ENCODE measurements at regions not wholly inside any gene's neighbourhood (a gene's known extent, or its start where the extent isn't known, plus 50 kb on each side); places are given as distances from the start of the nearest gene placed in this dataset.
"Not testable (repeated sequence)": the region's sequence is repeated elsewhere in the genome, so short reads cannot be mapped to it uniquely, and the experiment has no call there.

DNA sequence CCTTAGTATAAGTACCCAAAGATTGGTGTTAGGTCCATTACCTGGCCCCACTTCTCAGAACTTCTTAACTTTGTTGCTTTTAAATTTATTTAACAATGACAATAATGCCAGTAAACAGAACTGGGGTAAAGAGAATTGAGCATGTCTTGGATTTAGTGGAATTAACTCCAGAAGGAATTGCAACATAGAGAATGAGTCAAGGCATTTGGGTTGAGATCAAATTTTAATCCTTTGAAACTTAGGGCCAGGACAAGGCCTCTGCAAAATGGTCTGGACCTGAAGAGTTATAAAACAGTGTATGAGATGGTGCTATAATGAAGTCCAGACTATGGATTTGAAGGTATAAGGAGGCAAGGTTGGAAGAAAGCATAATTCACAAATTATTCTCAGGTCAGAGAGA, 1030.4 kb downstream of the SLITRK5 start:
- no peak overlapping the region for H3K27ac ChIP-seq (ENCODE audit: low read depth, low read length)
- DNase-seq (ENCODE audit: low read depth in 4 of 6, low spot score in 6 of 6) = no peak
- no peaks in the 10 kb centered on the region for H3K4me1 ChIP-seq (ENCODE audit: control insufficient read depth, insufficient read depth, low read length)
- H3K27me3 ChIP-seq (ENCODE audit: control insufficient read depth, insufficient read depth, low read length) = no peaks in the 10 kb centered on the region
- H3K4me3 ChIP-seq (ENCODE audit: low read depth, low read length) = no peak overlapping the region
- H3K36me3 ChIP-seq (ENCODE audit: control insufficient read depth, insufficient read depth, low read length) = no peaks in the 10 kb centered on the region
- peaks cover 2% of the 10 kb centered on the region for H3K9me3 ChIP-seq (ENCODE audit: control insufficient read depth, insufficient read depth, low read length)

GRCh38 chr13:88704600-88705275, 1033.6 kb downstream of the SLITRK5 start:
- H3K36me3 ChIP-seq (ENCODE audit: control insufficient read depth, insufficient read depth, low read length) = no peaks in the 10 kb centered on the region
- no peaks in the 10 kb centered on the region for H3K27me3 ChIP-seq (ENCODE audit: control insufficient read depth, insufficient read depth, low read length)
- H3K9me3 ChIP-seq (ENCODE audit: control insufficient read depth, insufficient read depth, low read length) = no peaks in the 10 kb centered on the region
- H3K27ac ChIP-seq (ENCODE audit: low read depth, low read length) = no peak overlapping the region
- no peak overlapping the region for H3K4me3 ChIP-seq (ENCODE audit: low read depth, low read length)
- DNase-seq (ENCODE audit: low read depth in 4 of 6, low spot score in 6 of 6) = peak in 1 of 6 donors; percentile 13
- 76% methylated on average over 3 of the region's 7 CpGs for WGBS (ENCODE audit: insufficient coverage)
- no peaks in the 10 kb centered on the region for H3K4me1 ChIP-seq (ENCODE audit: control insufficient read depth, insufficient read depth, low read length)

GRCh38 chr13:88707646-88708045, 1036.5 kb downstream of the SLITRK5 start:
- DNase-seq (ENCODE audit: low read depth in 4 of 6, low spot score in 6 of 6) = no peak
- H3K36me3 ChIP-seq (ENCODE audit: control insufficient read depth, insufficient read depth, low read length) = no peaks in the 10 kb centered on the region
- H3K27me3 ChIP-seq (ENCODE audit: control insufficient read depth, insufficient read depth, low read length) = no peaks in the 10 kb centered on the region
- no peaks in the 10 kb centered on the region for H3K4me1 ChIP-seq (ENCODE audit: control insufficient read depth, insufficient read depth, low read length)
- no peaks in the 10 kb centered on the region for H3K9me3 ChIP-seq (ENCODE audit: control insufficient read depth, insufficient read depth, low read length)
- no peak overlapping the region for H3K27ac ChIP-seq (ENCODE audit: low read depth, low read length)
- no peak overlapping the region for H3K4me3 ChIP-seq (ENCODE audit: low read depth, low read length)

DNA sequence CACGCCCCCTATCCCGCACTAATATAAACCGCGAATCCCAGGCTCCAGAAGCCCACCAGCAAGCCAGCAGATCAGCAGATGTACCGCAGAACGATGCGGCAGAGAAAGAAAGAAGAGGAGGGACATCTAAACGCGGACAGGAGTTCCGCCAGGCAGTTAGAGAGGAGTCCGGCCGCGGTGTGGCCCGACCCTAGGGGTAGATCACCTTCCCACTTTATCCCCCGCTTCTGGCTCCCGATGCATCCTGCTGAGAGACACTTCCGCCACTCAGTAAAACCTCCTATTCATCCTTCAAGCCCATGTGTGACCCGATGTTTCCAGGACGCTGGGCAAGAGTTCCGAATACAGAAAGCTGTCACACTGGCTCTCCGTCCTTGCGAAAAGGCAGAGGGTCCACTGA, 1046.8 kb downstream of the SLITRK5 start:
- Histone ChIP-seq H3K27me3 (ENCODE audit: control insufficient read depth, insufficient read depth, low read length) (no peaks in the 10 kb centered on the region), H3K4me3 (ENCODE audit: low read depth, low read length) (no peak overlapping the region), H3K36me3 (ENCODE audit: control insufficient read depth, insufficient read depth, low read length) (no peaks in the 10 kb centered on the region), H3K4me1 (ENCODE audit: control insufficient read depth, insufficient read depth, low read length) (no peaks in the 10 kb centered on the region), H3K9me3 (ENCODE audit: control insufficient read depth, insufficient read depth, low read length) (no peaks in the 10 kb centered on the region), H3K27ac (ENCODE audit: low read depth, low read length) (no peak overlapping the region)
- no peak for DNase-seq (ENCODE audit: low read depth in 4 of 6, low spot score in 6 of 6)
- WGBS (ENCODE audit: insufficient coverage) = 95% methylated on average over 12 of the region's 22 CpGs

- DNase-seq (ENCODE audit: low read depth in 4 of 6, low spot score in 6 of 6) = no peak
- H3K9me3 ChIP-seq (ENCODE audit: control insufficient read depth, insufficient read depth, low read length) = no peaks in the 10 kb centered on the region
- no peaks in the 10 kb centered on the region for H3K4me1 ChIP-seq (ENCODE audit: control insufficient read depth, insufficient read depth, low read length)
- H3K27ac ChIP-seq (ENCODE audit: low read depth, low read length) = no peak overlapping the region
- 40% methylated on average over 1 of the region's 1 CpG for WGBS (ENCODE audit: insufficient coverage)
- H3K4me3 ChIP-seq (ENCODE audit: low read depth, low read length) = no peak overlapping the region
- H3K27me3 ChIP-seq (ENCODE audit: control insufficient read depth, insufficient read depth, low read length) = no peaks in the 10 kb centered on the region
- H3K36me3 ChIP-seq (ENCODE audit: control insufficient read depth, insufficient read depth, low read length) = no peaks in the 10 kb centered on the region
These were observed 1047.6 kb downstream of the SLITRK5 start for GRCh38 chr13:88718781-88719180.

GRCh38 chr13:88726075-88726474, 1054.9 kb downstream of the SLITRK5 start:
- H3K4me1 ChIP-seq (ENCODE audit: control insufficient read depth, insufficient read depth, low read length) = no peaks in the 10 kb centered on the region
- 96% methylated on average over 3 of the region's 3 CpGs for WGBS (ENCODE audit: insufficient coverage)
- no peaks in the 10 kb centered on the region for H3K36me3 ChIP-seq (ENCODE audit: control insufficient read depth, insufficient read depth, low read length)
- DNase-seq (ENCODE audit: low read depth in 4 of 6, low spot score in 6 of 6) = no peak
- H3K4me3 ChIP-seq (ENCODE audit: low read depth, low read length) = no peak overlapping the region
- H3K27me3 ChIP-seq (ENCODE audit: control insufficient read depth, insufficient read depth, low read length) = no peaks in the 10 kb centered on the region
- H3K9me3 ChIP-seq (ENCODE audit: control insufficient read depth, insufficient read depth, low read length) = no peaks in the 10 kb centered on the region
- H3K27ac ChIP-seq (ENCODE audit: low read depth, low read length) = no peak overlapping the region

- not testable (repeated sequence) for H3K36me3 ChIP-seq (ENCODE audit: control insufficient read depth, insufficient read depth, low read length); H3K4me3 ChIP-seq (ENCODE audit: low read depth, low read length); H3K9me3 ChIP-seq (ENCODE audit: control insufficient read depth, insufficient read depth, low read length); DNase-seq (ENCODE audit: low read depth in 4 of 6, low spot score in 6 of 6); H3K27ac ChIP-seq (ENCODE audit: low read depth, low read length); H3K27me3 ChIP-seq (ENCODE audit: control insufficient read depth, insufficient read depth, low read length); H3K4me1 ChIP-seq (ENCODE audit: control insufficient read depth, insufficient read depth, low read length)
- WGBS (ENCODE audit: insufficient coverage) = no CpG with 5 or more reads among the region's 7 CpGs
These were observed 1056.1 kb downstream of the SLITRK5 start for GRCh38 chr13:88727236-88727635.

DNA sequence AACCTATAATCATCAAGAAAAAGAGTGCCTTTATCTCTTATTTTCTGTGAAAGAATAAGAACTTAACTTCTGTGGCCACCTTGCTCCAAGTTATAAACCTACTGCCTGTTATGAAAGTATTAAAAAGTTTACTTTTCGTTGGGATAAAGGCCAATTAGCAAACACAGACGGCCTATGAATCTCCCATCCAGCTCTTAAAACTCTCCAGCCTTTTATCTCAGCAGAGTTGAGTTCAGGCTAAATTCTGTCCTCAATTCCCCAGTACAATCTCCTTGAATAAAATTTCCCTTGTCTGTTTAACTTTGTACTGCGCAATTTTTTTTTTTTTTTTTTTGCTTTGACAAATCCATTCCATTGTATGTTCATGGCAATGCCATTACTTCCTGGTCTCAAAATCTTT, 1058.4 kb downstream of the SLITRK5 start:
- Histone ChIP-seq H3K4me1 (ENCODE audit: control insufficient read depth, insufficient read depth, low read length) (no peaks in the 10 kb centered on the region), H3K27ac (ENCODE audit: low read depth, low read length) (no peak overlapping the region), H3K4me3 (ENCODE audit: low read depth, low read length) (no peak overlapping the region), H3K36me3 (ENCODE audit: control insufficient read depth, insufficient read depth, low read length) (no peaks in the 10 kb centered on the region), H3K9me3 (ENCODE audit: control insufficient read depth, insufficient read depth, low read length) (no peaks in the 10 kb centered on the region), H3K27me3 (ENCODE audit: control insufficient read depth, insufficient read depth, low read length) (no peaks in the 10 kb centered on the region)
- DNase-seq (ENCODE audit: low read depth in 4 of 6, low spot score in 6 of 6) = no peak
- 89% methylated on average over 1 of the region's 3 CpGs for WGBS (ENCODE audit: insufficient coverage)

- H3K27me3 ChIP-seq (ENCODE audit: control insufficient read depth, insufficient read depth, low read length) = no peaks in the 10 kb centered on the region
- no peaks in the 10 kb centered on the region for H3K9me3 ChIP-seq (ENCODE audit: control insufficient read depth, insufficient read depth, low read length)
- no CpG with 5 or more reads among the region's 2 CpGs for WGBS (ENCODE audit: insufficient coverage)
- H3K4me3 ChIP-seq (ENCODE audit: low read depth, low read length) = no peak overlapping the region
- DNase-seq (ENCODE audit: low read depth in 4 of 6, low spot score in 6 of 6) = no peak
- H3K4me1 ChIP-seq (ENCODE audit: control insufficient read depth, insufficient read depth, low read length) = no peaks in the 10 kb centered on the region
- no peak overlapping the region for H3K27ac ChIP-seq (ENCODE audit: low read depth, low read length)
- H3K36me3 ChIP-seq (ENCODE audit: control insufficient read depth, insufficient read depth, low read length) = no peaks in the 10 kb centered on the region
These were observed 1064.9 kb downstream of the SLITRK5 start for GRCh38 chr13:88736026-88736425.

DNA sequence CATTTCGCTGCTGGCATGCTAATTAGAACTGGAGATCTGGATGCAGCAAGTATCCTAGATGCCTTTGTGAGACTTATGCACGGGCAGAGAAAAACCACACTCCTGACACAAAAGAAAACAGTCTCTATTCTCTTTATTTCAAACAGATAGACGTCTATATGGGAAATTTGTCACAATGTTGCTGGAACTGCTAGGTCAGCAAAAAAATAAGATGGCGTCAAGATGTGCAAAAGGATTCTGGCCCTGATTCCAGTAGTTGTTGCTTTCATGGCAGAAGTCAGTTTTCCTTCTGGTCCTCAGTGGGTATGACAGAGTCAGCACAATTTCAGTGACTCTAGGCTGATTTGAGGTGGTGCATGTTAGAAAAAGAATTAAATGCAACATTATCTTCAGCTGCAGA, 1068.0 kb downstream of the SLITRK5 start:
- H3K27me3 ChIP-seq (ENCODE audit: control insufficient read depth, insufficient read depth, low read length) = no peaks in the 10 kb centered on the region
- no peak overlapping the region for H3K4me3 ChIP-seq (ENCODE audit: low read depth, low read length)
- DNase-seq (ENCODE audit: low read depth in 4 of 6, low spot score in 6 of 6) = no peak
- no peaks in the 10 kb centered on the region for H3K4me1 ChIP-seq (ENCODE audit: control insufficient read depth, insufficient read depth, low read length)
- WGBS (ENCODE audit: insufficient coverage) = 67% methylated on average over 2 of the region's 4 CpGs
- H3K9me3 ChIP-seq (ENCODE audit: control insufficient read depth, insufficient read depth, low read length) = no peaks in the 10 kb centered on the region
- no peaks in the 10 kb centered on the region for H3K36me3 ChIP-seq (ENCODE audit: control insufficient read depth, insufficient read depth, low read length)
- no peak overlapping the region for H3K27ac ChIP-seq (ENCODE audit: low read depth, low read length)

All from spinal cord (tissue), 9 donors.